A549 (cell line): ENCODE measurements at regions not wholly inside any gene's neighbourhood (a gene's known extent, or its start where the extent isn't known, plus 50 kb on each side); places are given as distances from the start of the nearest gene placed in this dataset.

ENCODE experiments used
- BHLHE40 ChIP-seq: IDR thresholded peaks from 2 replicates; pipeline ENCODE4 v1.6.1; 2012; ENCODE audit warnings: low read depth, low read length, inconsistent platforms
- CEBPB ChIP-seq, 2 experiments: fragments of >200 bp in 1 of 2; sonication (Bioruptor Twin) in 1 of 2; formaldehyde crosslinking in 1 of 2; IDR thresholded peaks; 2 replicates each; pipeline ENCODE4 v1.6.1; 2012 to 2016
- CHD2 ChIP-seq: fragments of 150-350 bp; IDR thresholded peaks from 2 replicates; pipeline ENCODE4 v1.6.1; 2014; ENCODE audit warnings: low read length; ENCODE audit not compliant: partially characterized antibody
- EP300 ChIP-seq, 2 experiments: fragments of >200 bp; sonication (Bioruptor Twin); formaldehyde crosslinking; IDR thresholded peaks; 2 replicates in 1 of 2; 3 replicates in 1 of 2; pipeline ENCODE4 v1.6.1; 2016 to 2017
- HOXA7 ChIP-seq: fragments of 250-450 bp; sonication (Bioruptor Pico); IDR thresholded peaks from 2 replicates; pipeline ENCODE4 v1.5.0; 2020; ENCODE audit warnings: mild to moderate bottlenecking, moderate library complexity
- HOXB13 ChIP-seq: fragments of 250-450 bp; sonication (Bioruptor Pico); IDR thresholded peaks from 2 replicates; pipeline ENCODE4 v1.5.0; 2020; ENCODE audit warnings: low read depth, mild to moderate bottlenecking, moderate library complexity
- POLR2A ChIP-seq: IDR thresholded peaks from 2 replicates; pipeline ENCODE4 v1.6.1; 2012; ENCODE audit warnings: mild to moderate bottlenecking, low read length
- RAD21 ChIP-seq, 2 experiments: fragments of >200 bp in 1 of 2; sonication (Bioruptor Twin) in 1 of 2; formaldehyde crosslinking in 1 of 2; IDR thresholded peaks in 1 of 2; conservative IDR thresholded peaks in 1 of 2; 2 replicates in 1 of 2; 3 replicates in 1 of 2; pipeline ENCODE4 v1.6.1; 2012 to 2018; ENCODE audit warnings: inconsistent platforms in 1 of 2
- SREBF2 ChIP-seq: fragments of 450-650 bp; IDR thresholded peaks from 2 replicates; pipeline ENCODE4 v1.6.1; 2014; ENCODE audit warnings: mild to moderate bottlenecking, moderate library complexity
- TP53 ChIP-seq: fragments of 250-450 bp; sonication (Bioruptor Pico); IDR thresholded peaks from 2 replicates; pipeline ENCODE4 v1.5.0; 2021; ENCODE audit warnings: mild to moderate bottlenecking, moderate library complexity
- TF ChIP-seq, protein P1 (sequence below): fragments of >200 bp; sonication (Bioruptor Twin); formaldehyde crosslinking; IDR thresholded peaks from 3 replicates; pipeline ENCODE4 v1.5.1; 2016
- TF ChIP-seq, protein P2 (sequence below): fragments of 450-650 bp; IDR thresholded peaks from 2 replicates; pipeline ENCODE4 v1.6.1; 2014; ENCODE audit warnings: antibody characterized with exemption
- TF ChIP-seq, protein P3 (sequence below): fragments of 150-350 bp; IDR thresholded peaks from 2 replicates; pipeline ENCODE4 v1.6.1; 2014; ENCODE audit warnings: low read depth, mild to moderate bottlenecking, low read length

DNA sequence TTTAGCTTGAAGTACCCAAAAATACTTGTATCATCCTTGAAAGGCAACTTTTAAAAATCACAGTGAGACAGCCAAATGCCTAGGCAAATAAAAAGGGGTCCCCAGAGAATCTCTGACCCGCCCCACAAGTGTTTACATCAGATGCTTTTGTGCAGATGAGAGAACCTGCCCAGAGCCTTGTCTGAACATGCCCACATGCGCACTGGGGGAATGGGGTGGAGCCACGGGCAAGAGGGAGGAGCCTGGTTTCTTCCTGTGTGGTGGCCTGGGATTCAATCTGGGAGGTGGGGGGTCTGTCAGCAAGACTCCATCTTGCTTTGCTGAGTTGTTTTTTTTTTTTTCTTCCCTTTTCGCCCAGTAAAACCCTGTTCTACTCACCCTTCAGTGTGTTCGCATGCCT is 381.7 kb upstream of the CCDC196 start:
- TF ChIP-seq, protein P1, sequence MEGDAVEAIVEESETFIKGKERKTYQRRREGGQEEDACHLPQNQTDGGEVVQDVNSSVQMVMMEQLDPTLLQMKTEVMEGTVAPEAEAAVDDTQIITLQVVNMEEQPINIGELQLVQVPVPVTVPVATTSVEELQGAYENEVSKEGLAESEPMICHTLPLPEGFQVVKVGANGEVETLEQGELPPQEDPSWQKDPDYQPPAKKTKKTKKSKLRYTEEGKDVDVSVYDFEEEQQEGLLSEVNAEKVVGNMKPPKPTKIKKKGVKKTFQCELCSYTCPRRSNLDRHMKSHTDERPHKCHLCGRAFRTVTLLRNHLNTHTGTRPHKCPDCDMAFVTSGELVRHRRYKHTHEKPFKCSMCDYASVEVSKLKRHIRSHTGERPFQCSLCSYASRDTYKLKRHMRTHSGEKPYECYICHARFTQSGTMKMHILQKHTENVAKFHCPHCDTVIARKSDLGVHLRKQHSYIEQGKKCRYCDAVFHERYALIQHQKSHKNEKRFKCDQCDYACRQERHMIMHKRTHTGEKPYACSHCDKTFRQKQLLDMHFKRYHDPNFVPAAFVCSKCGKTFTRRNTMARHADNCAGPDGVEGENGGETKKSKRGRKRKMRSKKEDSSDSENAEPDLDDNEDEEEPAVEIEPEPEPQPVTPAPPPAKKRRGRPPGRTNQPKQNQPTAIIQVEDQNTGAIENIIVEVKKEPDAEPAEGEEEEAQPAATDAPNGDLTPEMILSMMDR, result no peak
- TF ChIP-seq POLR2A (no peak), EP300 (IDR thresholded peaks at IDR 0.05) (no peak), SREBF2 (no peak), RAD21 (conservative IDR thresholded peaks at IDR 0.05 in 1 of 2, IDR thresholded peaks at IDR 0.05 in 1 of 2) (no peak), HOXA7 (no peak), CEBPB (IDR thresholded peaks at IDR 0.05) (no peak), HOXB13 (CRISPR knock-in tag) (no peak), CHD2 (no peak), BHLHE40 (no peak), TP53 (no peak)
- TF ChIP-seq, protein P2, sequence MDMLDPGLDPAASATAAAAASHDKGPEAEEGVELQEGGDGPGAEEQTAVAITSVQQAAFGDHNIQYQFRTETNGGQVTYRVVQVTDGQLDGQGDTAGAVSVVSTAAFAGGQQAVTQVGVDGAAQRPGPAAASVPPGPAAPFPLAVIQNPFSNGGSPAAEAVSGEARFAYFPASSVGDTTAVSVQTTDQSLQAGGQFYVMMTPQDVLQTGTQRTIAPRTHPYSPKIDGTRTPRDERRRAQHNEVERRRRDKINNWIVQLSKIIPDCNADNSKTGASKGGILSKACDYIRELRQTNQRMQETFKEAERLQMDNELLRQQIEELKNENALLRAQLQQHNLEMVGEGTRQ, result no peak
- TF ChIP-seq, protein P3, sequence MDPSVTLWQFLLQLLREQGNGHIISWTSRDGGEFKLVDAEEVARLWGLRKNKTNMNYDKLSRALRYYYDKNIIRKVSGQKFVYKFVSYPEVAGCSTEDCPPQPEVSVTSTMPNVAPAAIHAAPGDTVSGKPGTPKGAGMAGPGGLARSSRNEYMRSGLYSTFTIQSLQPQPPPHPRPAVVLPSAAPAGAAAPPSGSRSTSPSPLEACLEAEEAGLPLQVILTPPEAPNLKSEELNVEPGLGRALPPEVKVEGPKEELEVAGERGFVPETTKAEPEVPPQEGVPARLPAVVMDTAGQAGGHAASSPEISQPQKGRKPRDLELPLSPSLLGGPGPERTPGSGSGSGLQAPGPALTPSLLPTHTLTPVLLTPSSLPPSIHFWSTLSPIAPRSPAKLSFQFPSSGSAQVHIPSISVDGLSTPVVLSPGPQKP, result no peak
